DND-41 (cell line): ENCODE measurements at regions not wholly inside any gene's neighbourhood (a gene's known extent, or its start where the extent isn't known, plus 50 kb on each side); places are given as distances from the start of the nearest gene placed in this dataset.

ENCODE experiments used
- ATAC-seq: fragments of 200-7000 bp; cut with Tn5 transposase; 3 replicates; pipeline ENCODE4 v1.9.1; 2021; ENCODE audit warnings: low read depth; ENCODE audit not compliant: insufficient read depth
- DNase-seq: peaks from one replicate; pipeline ENCODE4 v3.0.0-alpha.2; 2020
- H2AFZ ChIP-seq: 2 replicates; pipeline ENCODE4 v1.6.0; 2012; ENCODE audit warnings: low read depth, low read length
- H3K27ac ChIP-seq: 2 replicates; pipeline ENCODE4 v1.5.1; 2012; ENCODE audit warnings: low read length, inconsistent platforms
- H3K27me3 ChIP-seq: fragments of 200-600 bp; sonication (generic); 2 replicates; pipeline ENCODE4 v1.6.0; 2012; ENCODE audit warnings: low read length, mild to moderate bottlenecking, inconsistent platforms; ENCODE audit not compliant: insufficient read depth, poor library complexity
- H3K36me3 ChIP-seq: 2 replicates; pipeline ENCODE4 v1.5.1; 2012; ENCODE audit warnings: low read length, inconsistent platforms; ENCODE audit not compliant: insufficient read depth
- H3K4me1 ChIP-seq: 2 replicates; pipeline ENCODE4 v1.5.1; 2012; ENCODE audit warnings: mild to moderate bottlenecking, low read length; ENCODE audit not compliant: insufficient read depth
- H3K4me2 ChIP-seq: 2 replicates; pipeline ENCODE4 v1.6.0; 2012; ENCODE audit warnings: mild to moderate bottlenecking, moderate library complexity, low read length, inconsistent platforms; ENCODE audit not compliant: insufficient read depth
- H3K4me3 ChIP-seq, 2 experiments: fragments of 200-600 bp in 1 of 2; shearing (Covaris generic) in 1 of 2; 2 replicates each; pipeline ENCODE4 v1.5.1; 2012 to 2016; ENCODE audit warnings: inconsistent platforms in 2 of 2, low read length in 2 of 2, mild to moderate bottlenecking in 2 of 2, low read depth in 1 of 2, moderate library complexity in 1 of 2
- H3K79me2 ChIP-seq: 2 replicates; pipeline ENCODE4 v1.6.0; 2012; ENCODE audit warnings: low read length, inconsistent platforms; ENCODE audit not compliant: insufficient read depth
- H3K9ac ChIP-seq: 2 replicates; pipeline ENCODE4 v1.6.0; 2012; ENCODE audit warnings: low read depth, mild to moderate bottlenecking, inconsistent platforms, low read length, moderate library complexity
- H3K9me3 ChIP-seq: 2 replicates; pipeline ENCODE4 v1.5.1; 2012; ENCODE audit warnings: low read length, moderate library complexity, mild to moderate bottlenecking, inconsistent platforms; ENCODE audit not compliant: insufficient read depth, severe bottlenecking
- H4K20me1 ChIP-seq: 2 replicates; pipeline ENCODE4 v1.6.0; 2012; ENCODE audit warnings: low read length; ENCODE audit not compliant: insufficient read depth
- EZH2 ChIP-seq: IDR thresholded peaks from 3 replicates; pipeline ENCODE4 v1.6.1; 2012; ENCODE audit warnings: borderline replicate concordance, low read depth, mild to moderate bottlenecking, moderate library complexity, low read length, inconsistent platforms; ENCODE audit not compliant: severe bottlenecking
- TF ChIP-seq, protein P1 (sequence below): IDR thresholded peaks from 2 replicates; pipeline ENCODE4 v1.5.1; 2012; ENCODE audit warnings: borderline replicate concordance, low read length, moderate library complexity, mild to moderate bottlenecking; ENCODE audit not compliant: poor library complexity, severe bottlenecking; ENCODE audit errors: extremely low read depth

GRCh38 chr10:78292982-78293865 is 259.6 kb downstream of the RPS24 start:
- no peak overlapping the region for H3K9ac ChIP-seq
- no peaks in the 10 kb centered on the region for H3K27me3 ChIP-seq
- ATAC-seq (no peak), DNase-seq (no peak)
- no peak overlapping the region for H3K27ac ChIP-seq
- H3K9me3 ChIP-seq = no peaks in the 10 kb centered on the region
- TF ChIP-seq EZH2 = no peak
- TF ChIP-seq, protein P1, sequence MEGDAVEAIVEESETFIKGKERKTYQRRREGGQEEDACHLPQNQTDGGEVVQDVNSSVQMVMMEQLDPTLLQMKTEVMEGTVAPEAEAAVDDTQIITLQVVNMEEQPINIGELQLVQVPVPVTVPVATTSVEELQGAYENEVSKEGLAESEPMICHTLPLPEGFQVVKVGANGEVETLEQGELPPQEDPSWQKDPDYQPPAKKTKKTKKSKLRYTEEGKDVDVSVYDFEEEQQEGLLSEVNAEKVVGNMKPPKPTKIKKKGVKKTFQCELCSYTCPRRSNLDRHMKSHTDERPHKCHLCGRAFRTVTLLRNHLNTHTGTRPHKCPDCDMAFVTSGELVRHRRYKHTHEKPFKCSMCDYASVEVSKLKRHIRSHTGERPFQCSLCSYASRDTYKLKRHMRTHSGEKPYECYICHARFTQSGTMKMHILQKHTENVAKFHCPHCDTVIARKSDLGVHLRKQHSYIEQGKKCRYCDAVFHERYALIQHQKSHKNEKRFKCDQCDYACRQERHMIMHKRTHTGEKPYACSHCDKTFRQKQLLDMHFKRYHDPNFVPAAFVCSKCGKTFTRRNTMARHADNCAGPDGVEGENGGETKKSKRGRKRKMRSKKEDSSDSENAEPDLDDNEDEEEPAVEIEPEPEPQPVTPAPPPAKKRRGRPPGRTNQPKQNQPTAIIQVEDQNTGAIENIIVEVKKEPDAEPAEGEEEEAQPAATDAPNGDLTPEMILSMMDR = no peak
- no peaks in the 10 kb centered on the region for H3K79me2 ChIP-seq
- H4K20me1 ChIP-seq = no peaks in the 10 kb centered on the region
- no peak overlapping the region for H3K4me3 ChIP-seq
- H3K4me1 ChIP-seq = no peaks in the 10 kb centered on the region
- no peaks in the 10 kb centered on the region for H3K36me3 ChIP-seq
- no peak overlapping the region for H2AFZ ChIP-seq
- no peak overlapping the region for H3K4me2 ChIP-seq

DNA sequence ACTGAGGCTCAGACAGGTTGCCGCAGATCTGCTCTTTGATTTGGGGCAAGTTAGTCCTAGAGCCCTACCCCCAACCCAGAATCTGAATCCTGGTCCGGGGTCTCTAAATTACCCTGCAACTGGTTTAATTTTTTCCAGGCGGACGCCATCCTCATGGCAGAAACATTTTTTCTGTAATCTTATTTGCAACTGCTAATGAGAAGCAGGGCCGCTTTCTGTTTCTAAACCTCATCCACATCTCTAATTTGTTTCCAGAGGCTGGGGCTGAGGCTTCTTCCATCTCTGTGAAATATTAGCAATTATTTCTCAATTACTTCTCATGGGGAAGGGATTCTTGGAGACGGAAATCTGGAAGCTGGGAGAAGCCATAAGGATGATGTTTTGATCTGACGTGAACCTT is 261.6 kb downstream of the RPS24 start:
- no peak overlapping the region for H3K4me2 ChIP-seq
- no peak for DNase-seq
- H3K9ac ChIP-seq = no peak overlapping the region
- no peak overlapping the region for H2AFZ ChIP-seq
- no peak for ATAC-seq
- H3K4me3 ChIP-seq = no peak overlapping the region
- H4K20me1 ChIP-seq = no peaks in the 10 kb centered on the region
- TF ChIP-seq EZH2 = no peak
- TF ChIP-seq, protein P1 = no peak
- no peaks in the 10 kb centered on the region for H3K9me3 ChIP-seq
- H3K27me3 ChIP-seq = no peaks in the 10 kb centered on the region
- H3K79me2 ChIP-seq = no peaks in the 10 kb centered on the region
- no peaks in the 10 kb centered on the region for H3K36me3 ChIP-seq
- H3K4me1 ChIP-seq = no peaks in the 10 kb centered on the region
- H3K27ac ChIP-seq = no peak overlapping the region

- Histone ChIP-seq H4K20me1 (no peaks in the 10 kb centered on the region), H2AFZ (no peak overlapping the region), H3K4me3 (no peak overlapping the region), H3K4me2 (no peak overlapping the region), H3K4me1 (peaks cover 4% of the 10 kb centered on the region), H3K27ac (no peak overlapping the region), H3K36me3 (no peaks in the 10 kb centered on the region), H3K79me2 (no peaks in the 10 kb centered on the region), H3K9me3 (no peaks in the 10 kb centered on the region), H3K9ac (no peak overlapping the region), H3K27me3 (no peaks in the 10 kb centered on the region)
- TF ChIP-seq EZH2 = no peak
- TF ChIP-seq, protein P1 = no peak
- DNase-seq (no peak), ATAC-seq (no peak)
Measured at GRCh38 chr10:78296785-78297184, 263.1 kb downstream of the RPS24 start.
